Activated B cell treated with CpG ODN at 0.5 μM for 24 hours (primary cell): ENCODE measurements at regions not wholly inside any gene's neighbourhood (a gene's known extent, or its start where the extent isn't known, plus 50 kb on each side); places are given as distances from the start of the nearest gene placed in this dataset.

Experiments used
- ATAC-seq: fragments of 200-7000 bp; cut with Tn5 transposase; one replicate; pipeline ENCODE4 v1.10.0; 2021; ENCODE audit warnings: low read depth, mild to moderate bottlenecking, moderate library complexity
- CTCF ChIA-PET: fragments of 350-600 bp; sonication (Branson Sonifier 250); formaldehyde crosslinking; loops from one replicate; lab custom pipeline; 2021; ENCODE audit warnings: antibody characterized with exemption; lab: Charles Lee
- POLR2A ChIA-PET: fragments of 350-600 bp; sonication (Branson Sonifier 250); formaldehyde crosslinking; loops from one replicate; lab custom pipeline; 2021; ENCODE audit warnings: antibody characterized with exemption; lab: Charles Lee
- DNase-seq: peaks from one replicate; pipeline ENCODE4 v3.0.0; 2022
- H3K27ac Mint-ChIP-seq: one replicate; pipeline ENCODE4 v1.8.0; 2020; ENCODE audit warnings: mixed read lengths
- H3K27me3 Mint-ChIP-seq: one replicate; pipeline ENCODE4 v1.8.0; 2021; ENCODE audit warnings: mixed read lengths
- H3K36me3 Mint-ChIP-seq: one replicate; pipeline ENCODE4 v1.8.0; 2021; ENCODE audit warnings: low read depth, mixed read lengths
- H3K4me1 Mint-ChIP-seq: one replicate; pipeline ENCODE4 v1.8.0; 2021; ENCODE audit warnings: mixed read lengths
- H3K4me3 Mint-ChIP-seq: one replicate; pipeline ENCODE4 v1.8.0; 2020; ENCODE audit warnings: mild to moderate bottlenecking, mixed read lengths
- H3K9me3 Mint-ChIP-seq: one replicate; pipeline ENCODE4 v1.8.0; 2020; ENCODE audit warnings: mixed read lengths
- intact Hi-C: fragments of 100-400 bp; cut with micrococcal nuclease; formaldehyde crosslinking; loops from one replicate; pipeline ENCODE4 v1.15.1; 2024
- TF ChIP-seq, protein P1 (sequence below): fragments of 200-600 bp; IDR thresholded peaks from one replicate; pipeline ENCODE4 v1.8.0; 2022; ENCODE audit warnings: antibody characterized with exemption, mild to moderate bottlenecking

DNA sequence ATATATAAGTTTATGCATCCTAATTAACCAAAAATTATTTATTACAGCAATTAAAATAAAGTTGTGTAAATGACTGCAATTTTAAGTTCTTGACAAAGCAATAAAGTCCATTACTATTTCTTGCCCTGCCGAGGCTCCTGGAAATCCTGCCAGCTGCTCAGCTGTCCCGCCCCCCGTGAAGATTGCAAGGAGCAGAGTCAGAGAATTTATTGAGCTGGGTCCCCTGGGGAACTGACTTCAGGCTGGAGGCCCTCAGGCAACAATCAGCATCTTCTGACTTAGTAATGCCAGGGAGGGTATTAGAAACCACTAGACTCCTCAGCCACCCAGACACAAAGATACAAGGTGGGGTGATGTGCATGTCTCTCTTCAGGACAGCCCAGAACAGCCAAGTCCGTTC is 92.3 kb downstream of the EDN3 start:
- Mint-ChIP-seq H3K27ac (no peak overlapping the region), H3K4me3 (no peak overlapping the region), H3K4me1 (no peaks in the 10 kb centered on the region), H3K9me3 (no peaks in the 10 kb centered on the region), H3K27me3 (peaks cover 13% of the 10 kb centered on the region), H3K36me3 (no peaks in the 10 kb centered on the region)
- ChIA-PET CTCF (no interaction called here), POLR2A (no interaction called here)
- no peak for ATAC-seq
- DNase-seq = no peak
- intact Hi-C loops = no loop called here
- TF ChIP-seq, protein P1, sequence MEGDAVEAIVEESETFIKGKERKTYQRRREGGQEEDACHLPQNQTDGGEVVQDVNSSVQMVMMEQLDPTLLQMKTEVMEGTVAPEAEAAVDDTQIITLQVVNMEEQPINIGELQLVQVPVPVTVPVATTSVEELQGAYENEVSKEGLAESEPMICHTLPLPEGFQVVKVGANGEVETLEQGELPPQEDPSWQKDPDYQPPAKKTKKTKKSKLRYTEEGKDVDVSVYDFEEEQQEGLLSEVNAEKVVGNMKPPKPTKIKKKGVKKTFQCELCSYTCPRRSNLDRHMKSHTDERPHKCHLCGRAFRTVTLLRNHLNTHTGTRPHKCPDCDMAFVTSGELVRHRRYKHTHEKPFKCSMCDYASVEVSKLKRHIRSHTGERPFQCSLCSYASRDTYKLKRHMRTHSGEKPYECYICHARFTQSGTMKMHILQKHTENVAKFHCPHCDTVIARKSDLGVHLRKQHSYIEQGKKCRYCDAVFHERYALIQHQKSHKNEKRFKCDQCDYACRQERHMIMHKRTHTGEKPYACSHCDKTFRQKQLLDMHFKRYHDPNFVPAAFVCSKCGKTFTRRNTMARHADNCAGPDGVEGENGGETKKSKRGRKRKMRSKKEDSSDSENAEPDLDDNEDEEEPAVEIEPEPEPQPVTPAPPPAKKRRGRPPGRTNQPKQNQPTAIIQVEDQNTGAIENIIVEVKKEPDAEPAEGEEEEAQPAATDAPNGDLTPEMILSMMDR = no peak

DNA sequence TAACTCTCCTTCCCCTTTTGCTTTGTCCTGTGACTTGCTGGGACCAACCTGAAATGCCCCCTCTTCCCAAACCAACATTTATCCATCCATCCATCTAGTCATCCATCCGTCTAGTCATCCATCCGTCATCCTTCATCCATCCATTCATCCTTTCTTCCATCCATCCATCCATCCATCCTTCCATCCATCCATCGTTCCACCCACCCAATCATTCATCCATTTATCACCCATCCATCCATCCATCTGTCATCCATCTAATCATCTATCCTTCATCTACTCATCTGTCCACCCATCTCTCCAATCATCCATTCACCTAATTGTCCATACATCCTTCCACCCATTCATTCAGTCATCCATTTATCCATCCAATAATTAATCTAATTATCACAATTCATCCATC is 92.7 kb downstream of the EDN3 start:
- ATAC-seq = no peak
- Mint-ChIP-seq H3K27me3 (peaks cover 9% of the 10 kb centered on the region), H3K4me3 (no peak overlapping the region), H3K36me3 (no peaks in the 10 kb centered on the region), H3K27ac (no peak overlapping the region), H3K9me3 (no peaks in the 10 kb centered on the region), H3K4me1 (no peaks in the 10 kb centered on the region)
- CTCF ChIA-PET = no interaction called here
- TF ChIP-seq, protein P1 = no peak
- POLR2A ChIA-PET = no interaction called here
- DNase-seq = no peak
- intact Hi-C loops = no loop called here

DNA sequence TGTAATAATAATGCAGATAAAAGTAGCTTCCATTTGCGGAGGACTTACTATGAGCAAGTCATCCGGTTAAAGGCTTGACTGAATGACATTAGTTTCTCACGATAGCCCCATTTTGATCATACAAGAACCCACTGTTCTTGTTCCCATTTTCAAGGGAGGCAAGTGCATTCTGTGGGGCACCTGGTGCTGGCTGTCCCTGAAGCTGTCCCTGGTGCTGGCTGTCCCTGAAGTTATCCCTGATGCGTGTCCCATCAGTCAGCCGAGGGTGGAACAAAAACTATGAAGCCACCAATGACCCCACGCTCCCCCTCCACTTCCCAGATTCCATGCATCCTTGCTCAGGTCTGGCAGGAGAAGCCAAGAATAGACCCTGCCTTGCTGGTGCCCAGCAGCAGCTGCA is 95.3 kb downstream of the EDN3 start:
- no peak overlapping the region for H3K27ac Mint-ChIP-seq
- H3K4me3 Mint-ChIP-seq = no peak overlapping the region
- CTCF ChIA-PET = no interaction called here
- no peaks in the 10 kb centered on the region for H3K9me3 Mint-ChIP-seq
- intact Hi-C loops = no loop called here
- H3K4me1 Mint-ChIP-seq = no peaks in the 10 kb centered on the region
- H3K27me3 Mint-ChIP-seq = peaks cover 5% of the 10 kb centered on the region
- TF ChIP-seq, protein P1 = no peak
- ATAC-seq (no peak), DNase-seq (no peak)
- no peaks in the 10 kb centered on the region for H3K36me3 Mint-ChIP-seq
- POLR2A ChIA-PET = no interaction called here

DNA sequence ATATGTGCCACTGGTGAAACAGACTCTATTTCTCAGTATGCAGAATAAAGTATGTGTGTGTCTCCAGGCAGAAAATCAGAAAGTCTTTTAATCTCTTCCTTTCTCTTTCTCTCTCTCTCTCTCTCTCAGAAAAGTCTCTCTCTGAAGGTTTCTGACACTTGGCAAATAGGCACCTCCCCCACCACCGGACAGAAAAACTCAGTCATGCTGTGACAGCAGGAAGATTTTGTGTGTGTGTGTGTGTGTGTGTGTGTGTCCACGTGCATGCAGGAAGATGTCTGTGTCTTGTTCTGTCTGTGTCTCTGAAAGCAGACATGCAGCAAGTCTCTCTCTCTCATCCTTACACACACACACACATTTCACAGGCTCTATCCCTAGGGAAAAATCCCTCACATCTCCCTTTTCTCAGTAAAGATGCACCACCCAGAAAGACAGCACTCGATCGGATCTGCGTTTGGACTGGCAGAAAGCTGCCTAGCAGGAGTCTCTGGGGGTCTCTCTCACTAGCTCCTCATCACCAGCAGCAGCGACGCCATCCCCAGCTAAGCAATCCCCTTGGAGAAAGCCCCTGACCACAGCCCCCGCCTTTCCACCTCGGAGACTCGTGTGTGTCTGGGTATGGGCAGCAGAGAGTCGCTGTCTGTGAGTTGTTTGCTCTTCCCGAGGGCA is 98.3 kb downstream of the EDN3 start:
- CTCF ChIA-PET = no interaction called here
- no peaks in the 10 kb centered on the region for H3K36me3 Mint-ChIP-seq
- ATAC-seq = no peak
- H3K4me3 Mint-ChIP-seq = no peak overlapping the region
- no peak overlapping the region for H3K27ac Mint-ChIP-seq
- DNase-seq = no peak
- H3K9me3 Mint-ChIP-seq = no peaks in the 10 kb centered on the region
- TF ChIP-seq, protein P1 = no peak
- H3K4me1 Mint-ChIP-seq = no peaks in the 10 kb centered on the region
- H3K27me3 Mint-ChIP-seq = peaks cover 2% of the 10 kb centered on the region
- intact Hi-C loops = no loop called here
- POLR2A ChIA-PET = no interaction called here

DNA sequence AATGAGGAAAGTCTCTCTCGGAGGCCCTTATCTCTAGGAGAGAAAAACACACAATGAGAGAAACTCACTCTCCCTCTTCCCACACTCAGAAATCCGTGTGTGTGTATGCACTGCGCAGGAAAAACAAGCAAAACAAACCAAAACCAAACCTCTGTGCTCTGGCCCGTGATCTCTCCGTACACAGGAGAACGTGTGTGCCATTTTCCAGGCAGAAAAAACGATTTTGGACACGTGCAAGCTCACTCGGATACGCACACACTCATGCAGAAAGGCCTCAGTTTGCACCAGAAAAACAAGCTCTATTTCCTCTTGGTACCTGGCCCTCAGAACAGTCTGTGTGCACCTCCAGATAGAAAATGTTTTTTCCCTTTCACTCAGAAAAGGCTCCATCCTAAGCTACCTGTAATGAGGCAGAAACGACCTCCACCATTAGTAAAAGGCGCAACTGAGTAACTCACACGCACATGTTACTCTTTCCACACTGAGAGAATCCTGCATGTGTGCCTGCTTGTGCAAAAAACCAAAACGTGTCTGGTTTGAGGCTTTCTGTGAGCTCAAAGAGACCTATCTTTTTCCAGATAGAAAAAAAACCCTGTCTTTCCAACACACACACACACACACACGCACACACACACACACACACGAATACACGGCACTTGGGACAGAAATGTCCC is 99.2 kb downstream of the EDN3 start:
- no peak for DNase-seq
- Mint-ChIP-seq H3K36me3 (no peaks in the 10 kb centered on the region), H3K27me3 (peaks cover 8% of the 10 kb centered on the region), H3K4me3 (no peak overlapping the region), H3K27ac (no peak overlapping the region), H3K4me1 (peaks cover 4% of the 10 kb centered on the region), H3K9me3 (no peaks in the 10 kb centered on the region)
- POLR2A ChIA-PET = no interaction called here
- CTCF ChIA-PET = no interaction called here
- ATAC-seq = no peak
- intact Hi-C loops = loop anchor here (10.0 kb wide), 1 partner anchor 315 kb away; no protein-coding TSS in a partner anchor
- TF ChIP-seq, protein P1 = no peak
